SK-N-SH (cell line): ENCODE measurements at regions not wholly inside any gene's neighbourhood (a gene's known extent, or its start where the extent isn't known, plus 50 kb on each side); places are given as distances from the start of the nearest gene placed in this dataset.

Source experiments
- ELF1 ChIP-seq: IDR thresholded peaks from 2 replicates; pipeline ENCODE4 v1.4.0; 2012
- EP300 ChIP-seq, 2 experiments: IDR thresholded peaks; 2 replicates each; pipeline versions ENCODE4 v1.4.0 to v1.6.1; 2012; ENCODE audit warnings: borderline replicate concordance in 1 of 2, low read depth in 1 of 2, low read length in 1 of 2
- EZH2phosphoT487 ChIP-seq: fragments of 200-600 bp; sonication (generic); IDR thresholded peaks from 2 replicates; pipeline ENCODE4 v1.6.1; 2017; ENCODE audit warnings: low read depth, mixed run types, mild to moderate bottlenecking, antibody characterized with exemption, moderate library complexity, borderline replicate concordance
- FOXM1 ChIP-seq: IDR thresholded peaks from 2 replicates; pipeline ENCODE4 v1.4.0; 2012; ENCODE audit warnings: low read depth, mild to moderate bottlenecking
- GATA2 ChIP-seq: sonication (generic); formaldehyde crosslinking; IDR thresholded peaks from 2 replicates; pipeline ENCODE4 v1.5.0; 2020; ENCODE audit warnings: mild to moderate bottlenecking, missing genetic modification reagents
- JUND ChIP-seq: IDR thresholded peaks from 2 replicates; pipeline ENCODE4 v1.4.0; 2012
- POLR2AphosphoS5 ChIP-seq: IDR thresholded peaks from 2 replicates; pipeline ENCODE4 v1.6.1; 2012; ENCODE audit warnings: low read depth, low read length
- RCOR1 ChIP-seq: fragments of 150-350 bp; IDR thresholded peaks from 2 replicates; pipeline ENCODE4 v1.6.1; 2017; ENCODE audit warnings: antibody characterized with exemption, low read length
- SIN3A ChIP-seq: IDR thresholded peaks from 2 replicates; pipeline ENCODE4 v1.6.1; 2012; ENCODE audit warnings: low read depth, mild to moderate bottlenecking, low read length, moderate library complexity, borderline replicate concordance
- USF2 ChIP-seq: fragments of 150-350 bp; IDR thresholded peaks from 2 replicates; pipeline ENCODE4 v1.6.1; 2017; ENCODE audit warnings: antibody characterized with exemption, low read length, low read depth, borderline replicate concordance
- TF ChIP-seq, protein P1 (sequence below): fragments of 200-600 bp; sonication (generic); IDR thresholded peaks from 2 replicates; pipeline ENCODE4 v1.6.1; 2017; ENCODE audit warnings: antibody characterized with exemption, mild to moderate bottlenecking, moderate library complexity
- TF ChIP-seq, protein P2 (sequence below): IDR thresholded peaks from 2 replicates; pipeline ENCODE4 v1.6.1; 2012; ENCODE audit warnings: mild to moderate bottlenecking, low read depth, low read length, moderate library complexity
- TF ChIP-seq, protein P3 (sequence below): IDR thresholded peaks from 2 replicates; pipeline ENCODE4 v1.4.0; 2012; ENCODE audit warnings: low read depth

- TF ChIP-seq FOXM1: no peak
- no peak for TF ChIP-seq EP300 (IDR thresholded peaks at IDR 0.05; ENCODE audit: borderline replicate concordance in 1 of 2, low read depth in 1 of 2, low read length in 1 of 2)
- TF ChIP-seq ELF1: no peak
- TF ChIP-seq, protein P1, sequence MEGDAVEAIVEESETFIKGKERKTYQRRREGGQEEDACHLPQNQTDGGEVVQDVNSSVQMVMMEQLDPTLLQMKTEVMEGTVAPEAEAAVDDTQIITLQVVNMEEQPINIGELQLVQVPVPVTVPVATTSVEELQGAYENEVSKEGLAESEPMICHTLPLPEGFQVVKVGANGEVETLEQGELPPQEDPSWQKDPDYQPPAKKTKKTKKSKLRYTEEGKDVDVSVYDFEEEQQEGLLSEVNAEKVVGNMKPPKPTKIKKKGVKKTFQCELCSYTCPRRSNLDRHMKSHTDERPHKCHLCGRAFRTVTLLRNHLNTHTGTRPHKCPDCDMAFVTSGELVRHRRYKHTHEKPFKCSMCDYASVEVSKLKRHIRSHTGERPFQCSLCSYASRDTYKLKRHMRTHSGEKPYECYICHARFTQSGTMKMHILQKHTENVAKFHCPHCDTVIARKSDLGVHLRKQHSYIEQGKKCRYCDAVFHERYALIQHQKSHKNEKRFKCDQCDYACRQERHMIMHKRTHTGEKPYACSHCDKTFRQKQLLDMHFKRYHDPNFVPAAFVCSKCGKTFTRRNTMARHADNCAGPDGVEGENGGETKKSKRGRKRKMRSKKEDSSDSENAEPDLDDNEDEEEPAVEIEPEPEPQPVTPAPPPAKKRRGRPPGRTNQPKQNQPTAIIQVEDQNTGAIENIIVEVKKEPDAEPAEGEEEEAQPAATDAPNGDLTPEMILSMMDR: no peak
- no peak for TF ChIP-seq JUND
- no peak for TF ChIP-seq USF2
- no peak for TF ChIP-seq EZH2phosphoT487
- TF ChIP-seq, protein P2, sequence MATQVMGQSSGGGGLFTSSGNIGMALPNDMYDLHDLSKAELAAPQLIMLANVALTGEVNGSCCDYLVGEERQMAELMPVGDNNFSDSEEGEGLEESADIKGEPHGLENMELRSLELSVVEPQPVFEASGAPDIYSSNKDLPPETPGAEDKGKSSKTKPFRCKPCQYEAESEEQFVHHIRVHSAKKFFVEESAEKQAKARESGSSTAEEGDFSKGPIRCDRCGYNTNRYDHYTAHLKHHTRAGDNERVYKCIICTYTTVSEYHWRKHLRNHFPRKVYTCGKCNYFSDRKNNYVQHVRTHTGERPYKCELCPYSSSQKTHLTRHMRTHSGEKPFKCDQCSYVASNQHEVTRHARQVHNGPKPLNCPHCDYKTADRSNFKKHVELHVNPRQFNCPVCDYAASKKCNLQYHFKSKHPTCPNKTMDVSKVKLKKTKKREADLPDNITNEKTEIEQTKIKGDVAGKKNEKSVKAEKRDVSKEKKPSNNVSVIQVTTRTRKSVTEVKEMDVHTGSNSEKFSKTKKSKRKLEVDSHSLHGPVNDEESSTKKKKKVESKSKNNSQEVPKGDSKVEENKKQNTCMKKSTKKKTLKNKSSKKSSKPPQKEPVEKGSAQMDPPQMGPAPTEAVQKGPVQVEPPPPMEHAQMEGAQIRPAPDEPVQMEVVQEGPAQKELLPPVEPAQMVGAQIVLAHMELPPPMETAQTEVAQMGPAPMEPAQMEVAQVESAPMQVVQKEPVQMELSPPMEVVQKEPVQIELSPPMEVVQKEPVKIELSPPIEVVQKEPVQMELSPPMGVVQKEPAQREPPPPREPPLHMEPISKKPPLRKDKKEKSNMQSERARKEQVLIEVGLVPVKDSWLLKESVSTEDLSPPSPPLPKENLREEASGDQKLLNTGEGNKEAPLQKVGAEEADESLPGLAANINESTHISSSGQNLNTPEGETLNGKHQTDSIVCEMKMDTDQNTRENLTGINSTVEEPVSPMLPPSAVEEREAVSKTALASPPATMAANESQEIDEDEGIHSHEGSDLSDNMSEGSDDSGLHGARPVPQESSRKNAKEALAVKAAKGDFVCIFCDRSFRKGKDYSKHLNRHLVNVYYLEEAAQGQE: no peak
- no peak for TF ChIP-seq SIN3A
- no peak for TF ChIP-seq RCOR1
- TF ChIP-seq POLR2AphosphoS5: no peak
- no peak for TF ChIP-seq GATA2
- TF ChIP-seq, protein P3, sequence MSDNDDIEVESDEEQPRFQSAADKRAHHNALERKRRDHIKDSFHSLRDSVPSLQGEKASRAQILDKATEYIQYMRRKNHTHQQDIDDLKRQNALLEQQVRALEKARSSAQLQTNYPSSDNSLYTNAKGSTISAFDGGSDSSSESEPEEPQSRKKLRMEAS: no peak
Measured at GRCh38 chr12:107509421-107509820, 176.2 kb upstream of the PWP1 start.
